Aorta (tissue), 5 donors: ENCODE measurements at regions not wholly inside any gene's neighbourhood (a gene's known extent, or its start where the extent isn't known, plus 50 kb on each side); places are given as distances from the start of the nearest gene placed in this dataset.
"Not testable (repeated sequence)": the region's sequence is repeated elsewhere in the genome, so short reads cannot be mapped to it uniquely, and the experiment has no call there.

Experiments used
- ATAC-seq: fragments of 200-7000 bp; cut with Tn5 transposase; one replicate; pipeline ENCODE4 v1.9.1; 2022; ENCODE audit warnings: moderate library complexity; ENCODE audit not compliant: low FRiP score
- DNase-seq, 2 donors: peaks; one replicate each; pipeline ENCODE4 v3.0.0-alpha.2; 2020
- H3K27ac ChIP-seq, 2 donors: one replicate each; pipeline ENCODE4 v1.5.1; 2013; ENCODE audit warnings: low read length in 2 of 2, mild to moderate bottlenecking in 2 of 2, moderate library complexity in 2 of 2, control low read depth in 1 of 2, inconsistent platforms in 1 of 2, low read depth in 1 of 2
- H3K27me3 ChIP-seq, 2 donors: one replicate each; pipeline ENCODE4 v1.6.1; 2013; ENCODE audit warnings: control low read depth in 1 of 2, low read length in 1 of 2, mild to moderate bottlenecking in 1 of 2, moderate library complexity in 1 of 2; ENCODE audit not compliant: insufficient read depth in 2 of 2, control insufficient read depth in 1 of 2
- H3K36me3 ChIP-seq, 2 donors: one replicate each; pipeline ENCODE4 v1.6.1; 2013; ENCODE audit warnings: control low read depth in 1 of 2, low read length in 1 of 2, mild to moderate bottlenecking in 1 of 2; ENCODE audit not compliant: insufficient read depth in 2 of 2, control insufficient read depth in 1 of 2
- H3K4me1 ChIP-seq, 2 donors: one replicate each; pipeline ENCODE4 v1.6.1; 2013; ENCODE audit warnings: low read length in 2 of 2, control low read depth in 1 of 2, mild to moderate bottlenecking in 1 of 2, moderate library complexity in 1 of 2; ENCODE audit not compliant: insufficient read depth in 2 of 2, control insufficient read depth in 1 of 2
- H3K4me3 ChIP-seq, 2 donors: one replicate each; pipeline ENCODE4 v1.5.1; 2013; ENCODE audit warnings: low read length in 2 of 2, control low read depth in 1 of 2, mild to moderate bottlenecking in 1 of 2
- H3K9me3 ChIP-seq: one replicate; pipeline ENCODE4 v1.6.1; 2013; ENCODE audit warnings: mild to moderate bottlenecking, low read length; ENCODE audit not compliant: control insufficient read depth
- WGBS, 2 donors: extraction: QIAGEN DNeasy Blood & Tissue Kit; methylation state at CpG; one replicate each; pipeline ENCODE4 v1.1.7; 2013; 5-methylcytosine and 5-hydroxymethylcytosine counted together
- intact Hi-C, 2 donors: fragments of 100-400 bp; cut with DNase I; formaldehyde crosslinking; loops; one replicate each; pipeline versions ENCODE4 v1.14.2 to v1.15.0; 2022
- donor health status: healthy with polysubstance abuse.
- donor health status: Bipolar disorder and iron deficiency.
- donor health status: DM: no; HTN: no; CAD: no.
- donor health status: DM: no; HTN: no; CAD: no.
- donor health status: DM: yes; HTN: yes; CAD: no.

- no peak for ATAC-seq
- intact Hi-C loops, result no loop called here
- WGBS, 2 donors, result 75 to 78% methylated on average over 7 of the region's 7 CpGs
Observed at GRCh38 chr14:45633220-45633984, 380.4 kb upstream of the MIS18BP1 start.

GRCh38 chr14:45621731-45622130, 368.7 kb upstream of the MIS18BP1 start:
- no peak overlapping the region for H3K4me3 ChIP-seq
- no peaks in the 10 kb centered on the region for H3K27me3 ChIP-seq
- H3K4me1 ChIP-seq, result no peaks in the 10 kb centered on the region
- H3K27ac ChIP-seq, result no peak overlapping the region
- DNase-seq, result no peak
- WGBS, 2 donors, result 45 to 51% methylated on average over 2 of the region's 2 CpGs
- intact Hi-C loops, result no loop called here
- H3K36me3 ChIP-seq, result no peaks in the 10 kb centered on the region
- H3K9me3 ChIP-seq, result peaks cover 2% of the 10 kb centered on the region
- no peak for ATAC-seq

More at GRCh38 chr14:45633220-45633984, 380.4 kb upstream of the MIS18BP1 start:
- no peak for DNase-seq
- Histone ChIP-seq H3K36me3 (no peaks in the 10 kb centered on the region), H3K4me1 (no peaks in the 10 kb centered on the region), H3K27ac (no peak overlapping the region), H3K27me3 (no peaks in the 10 kb centered on the region), H3K9me3 (no peaks in the 10 kb centered on the region), H3K4me3 (no peak overlapping the region)

GRCh38 chr14:45619831-45620230, 366.8 kb upstream of the MIS18BP1 start:
- WGBS, 2 donors, result 63 to 65% methylated on average over 4 of the region's 4 CpGs
- H3K36me3 ChIP-seq, result no peaks in the 10 kb centered on the region

GRCh38 chr14:45610318-45610717, 357.3 kb upstream of the MIS18BP1 start:
- H3K9me3 ChIP-seq, result no peaks in the 10 kb centered on the region
- no peak for DNase-seq
- no peak overlapping the region for H3K27ac ChIP-seq
- H3K4me3 ChIP-seq, result no peak overlapping the region
- WGBS, 2 donors, result 18 to 54% methylated on average over 1 of the region's 1 CpG
- no peaks in the 10 kb centered on the region for H3K36me3 ChIP-seq
- H3K27me3 ChIP-seq, result no peaks in the 10 kb centered on the region
- H3K4me1 ChIP-seq, result no peaks in the 10 kb centered on the region
- ATAC-seq, result no peak
- intact Hi-C loops, result no loop called here

More at GRCh38 chr14:45619831-45620230, 366.8 kb upstream of the MIS18BP1 start:
- no peaks in the 10 kb centered on the region for H3K27me3 ChIP-seq
- H3K27ac ChIP-seq, result no peak overlapping the region
- H3K9me3 ChIP-seq, result peaks cover 2% of the 10 kb centered on the region
- H3K4me3 ChIP-seq, result no peak overlapping the region
- no peaks in the 10 kb centered on the region for H3K4me1 ChIP-seq
- ATAC-seq (no peak), DNase-seq (no peak)
- intact Hi-C loops, result no loop called here

- WGBS, 2 donors, result 64 to 72% methylated on average over 3 of the region's 3 CpGs
- Histone ChIP-seq H3K27ac (no peak overlapping the region), H3K4me1 (no peaks in the 10 kb centered on the region), H3K36me3 (no peaks in the 10 kb centered on the region), H3K9me3 (no peaks in the 10 kb centered on the region), H3K27me3 (no peaks in the 10 kb centered on the region), H3K4me3 (no peak overlapping the region)
- intact Hi-C loops, result no loop called here
- no peak for ATAC-seq
- no peak for DNase-seq
Observed at GRCh38 chr14:45587142-45587541, 334.1 kb upstream of the MIS18BP1 start.

- H3K27ac ChIP-seq, result no peak overlapping the region
- 76 to 78% methylated on average over 5 of the region's 5 CpGs for WGBS, 2 donors
- ATAC-seq (no peak), DNase-seq (no peak)
- no peaks in the 10 kb centered on the region for H3K36me3 ChIP-seq
- no peaks in the 10 kb centered on the region for H3K4me1 ChIP-seq
- H3K27me3 ChIP-seq, result no peaks in the 10 kb centered on the region
- no peak overlapping the region for H3K4me3 ChIP-seq
- intact Hi-C loops, result no loop called here
- H3K9me3 ChIP-seq, result no peaks in the 10 kb centered on the region
Observed at GRCh38 chr14:45559626-45560025, 306.6 kb upstream of the MIS18BP1 start.

GRCh38 chr14:45558183-45558582, 305.2 kb upstream of the MIS18BP1 start:
- Histone ChIP-seq H3K36me3 (no peaks in the 10 kb centered on the region), H3K9me3 (no peaks in the 10 kb centered on the region), H3K27ac (no peak overlapping the region), H3K4me3 (no peak overlapping the region), H3K4me1 (no peaks in the 10 kb centered on the region), H3K27me3 (no peaks in the 10 kb centered on the region)
- no peak for ATAC-seq
- intact Hi-C loops, result no loop called here
- no peak for DNase-seq

- intact Hi-C loops, result no loop called here
- no peak for ATAC-seq
- no peaks in the 10 kb centered on the region for H3K27me3 ChIP-seq
- DNase-seq, result no peak
- H3K27ac ChIP-seq, result no peak overlapping the region
- peaks cover 2% of the 10 kb centered on the region for H3K9me3 ChIP-seq
- WGBS, 2 donors, result 94 to 97% methylated on average over 1 of the region's 1 CpG
- no peak overlapping the region for H3K4me3 ChIP-seq
- H3K36me3 ChIP-seq, result no peaks in the 10 kb centered on the region
- H3K4me1 ChIP-seq, result no peaks in the 10 kb centered on the region
Observed at GRCh38 chr14:45553981-45554380, 301.0 kb upstream of the MIS18BP1 start.

GRCh38 chr14:45551240-45551820, 298.3 kb upstream of the MIS18BP1 start:
- ATAC-seq, H3K4me1 ChIP-seq, H3K27ac ChIP-seq, H3K4me3 ChIP-seq, DNase-seq, H3K27me3 ChIP-seq, H3K36me3 ChIP-seq, intact Hi-C loops, H3K9me3 ChIP-seq: not testable (repeated sequence)
- WGBS, 2 donors, result 46 to 48% methylated on average over 16 of the region's 16 CpGs
